ENCODE measurements at regions not wholly inside any gene's neighbourhood (a gene's known extent, or its start where the extent isn't known, plus 50 kb on each side); places are given as distances from the start of the nearest gene placed in this dataset.

GRCh38 chr13:64069892-64070291 lies 2654.2 kb upstream of the PCDH20 start:
- TF ChIP-seq, protein P1, sequence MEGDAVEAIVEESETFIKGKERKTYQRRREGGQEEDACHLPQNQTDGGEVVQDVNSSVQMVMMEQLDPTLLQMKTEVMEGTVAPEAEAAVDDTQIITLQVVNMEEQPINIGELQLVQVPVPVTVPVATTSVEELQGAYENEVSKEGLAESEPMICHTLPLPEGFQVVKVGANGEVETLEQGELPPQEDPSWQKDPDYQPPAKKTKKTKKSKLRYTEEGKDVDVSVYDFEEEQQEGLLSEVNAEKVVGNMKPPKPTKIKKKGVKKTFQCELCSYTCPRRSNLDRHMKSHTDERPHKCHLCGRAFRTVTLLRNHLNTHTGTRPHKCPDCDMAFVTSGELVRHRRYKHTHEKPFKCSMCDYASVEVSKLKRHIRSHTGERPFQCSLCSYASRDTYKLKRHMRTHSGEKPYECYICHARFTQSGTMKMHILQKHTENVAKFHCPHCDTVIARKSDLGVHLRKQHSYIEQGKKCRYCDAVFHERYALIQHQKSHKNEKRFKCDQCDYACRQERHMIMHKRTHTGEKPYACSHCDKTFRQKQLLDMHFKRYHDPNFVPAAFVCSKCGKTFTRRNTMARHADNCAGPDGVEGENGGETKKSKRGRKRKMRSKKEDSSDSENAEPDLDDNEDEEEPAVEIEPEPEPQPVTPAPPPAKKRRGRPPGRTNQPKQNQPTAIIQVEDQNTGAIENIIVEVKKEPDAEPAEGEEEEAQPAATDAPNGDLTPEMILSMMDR (IDR thresholded peaks at IDR 0.05 in 2 of 3, conservative IDR thresholded peaks at IDR 0.05 in 1 of 3; ENCODE audit: borderline replicate concordance in 1 of 3, insufficient read depth in 1 of 3, low read depth in 2 of 3, low read length in 2 of 3): no peak
- TF ChIP-seq, protein P2, sequence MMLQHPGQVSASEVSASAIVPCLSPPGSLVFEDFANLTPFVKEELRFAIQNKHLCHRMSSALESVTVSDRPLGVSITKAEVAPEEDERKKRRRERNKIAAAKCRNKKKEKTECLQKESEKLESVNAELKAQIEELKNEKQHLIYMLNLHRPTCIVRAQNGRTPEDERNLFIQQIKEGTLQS (IDR thresholded peaks at IDR 0.05): no peak
- TF ChIP-seq YY1 (IDR thresholded peaks at IDR 0.05; ENCODE audit: extremely low read depth, insufficient replicate concordance, low read depth, low read length) (no peak), EGR1 (IDR thresholded peaks at IDR 0.05; ENCODE audit: low read depth) (no peak), ZNF274 (IDR thresholded peaks at IDR 0.05; ENCODE audit: low read depth, low read length) (no peak), POLR2AphosphoS5 (IDR thresholded peaks at IDR 0.05; ENCODE audit: low read depth, low read length) (no peak), REST (IDR thresholded peaks at IDR 0.05; ENCODE audit: low read depth) (no peak), EZH2 (IDR thresholded peaks at IDR 0.05) (no peak)

Measured in HCT116 (cell line).